Central memory CD8-positive, alpha-beta T cell (primary cell): ENCODE measurements at regions not wholly inside any gene's neighbourhood (a gene's known extent, or its start where the extent isn't known, plus 50 kb on each side); places are given as distances from the start of the nearest gene placed in this dataset.
"Not testable (repeated sequence)": the region's sequence is repeated elsewhere in the genome, so short reads cannot be mapped to it uniquely, and the experiment has no call there.

ENCODE experiments used
- ATAC-seq: fragments of 150-1000 bp; cut with Tn5 transposase; replicated peaks from 2 replicates; pipeline ENCODE4 v1.10.0; 2022; ENCODE audit warnings: mild to moderate bottlenecking, moderate FRiP score, moderate number of reproducible peaks; ENCODE audit not compliant: poor library complexity, severe bottlenecking; ENCODE audit errors: extremely low read depth
- DNase-seq, 2 donors: peaks; one replicate each; pipeline ENCODE4 v3.0.0; 2021; ENCODE audit warnings: low spot score in 2 of 2
- H3K27ac Mint-ChIP-seq: one replicate; pipeline ENCODE4 v1.8.0; 2022; ENCODE audit warnings: low read depth, mild to moderate bottlenecking, moderate library complexity, mixed read lengths
- H3K27me3 Mint-ChIP-seq: one replicate; pipeline ENCODE4 v1.8.0; 2022; ENCODE audit warnings: mixed read lengths
- H3K36me3 Mint-ChIP-seq: one replicate; pipeline ENCODE4 v1.8.0; 2022; ENCODE audit warnings: mild to moderate bottlenecking, moderate library complexity, mixed read lengths; ENCODE audit not compliant: insufficient read depth
- H3K4me1 Mint-ChIP-seq: one replicate; pipeline ENCODE4 v1.8.0; 2022; ENCODE audit warnings: mixed read lengths
- H3K4me3 Mint-ChIP-seq: one replicate; pipeline ENCODE4 v1.8.0; 2022; ENCODE audit warnings: mild to moderate bottlenecking, moderate library complexity, mixed read lengths
- H3K9me3 Mint-ChIP-seq: one replicate; pipeline ENCODE4 v1.8.0; 2022; ENCODE audit warnings: mixed read lengths

GRCh38 chr15:22178438-22178837, 98.1 kb downstream of the OR4M2 start:
- not testable (repeated sequence) for DNase-seq, H3K4me3 Mint-ChIP-seq, H3K27ac Mint-ChIP-seq, H3K4me1 Mint-ChIP-seq, H3K36me3 Mint-ChIP-seq, H3K27me3 Mint-ChIP-seq, H3K9me3 Mint-ChIP-seq
- ATAC-seq: peak; percentile 90

GRCh38 chr15:22179043-22179442, 98.7 kb downstream of the OR4M2 start:
- not testable (repeated sequence) for H3K9me3 Mint-ChIP-seq, DNase-seq, ATAC-seq, H3K4me3 Mint-ChIP-seq, H3K27ac Mint-ChIP-seq, H3K4me1 Mint-ChIP-seq, H3K27me3 Mint-ChIP-seq, H3K36me3 Mint-ChIP-seq

GRCh38 chr15:22180611-22181010, 100.3 kb downstream of the OR4M2 start:
- not testable (repeated sequence) for H3K36me3 Mint-ChIP-seq, H3K4me1 Mint-ChIP-seq, H3K4me3 Mint-ChIP-seq, DNase-seq, H3K27me3 Mint-ChIP-seq, H3K27ac Mint-ChIP-seq, H3K9me3 Mint-ChIP-seq, ATAC-seq

- not testable (repeated sequence) for H3K9me3 Mint-ChIP-seq, H3K4me3 Mint-ChIP-seq, H3K4me1 Mint-ChIP-seq, H3K27me3 Mint-ChIP-seq, ATAC-seq, H3K27ac Mint-ChIP-seq, H3K36me3 Mint-ChIP-seq, DNase-seq
Measured at GRCh38 chr15:22184678-22185077, 104.4 kb downstream of the OR4M2 start.

GRCh38 chr15:22186846-22187532, 106.7 kb downstream of the OR4M2 start:
- not testable (repeated sequence) for H3K9me3 Mint-ChIP-seq, ATAC-seq, H3K4me3 Mint-ChIP-seq, DNase-seq, H3K4me1 Mint-ChIP-seq, H3K27ac Mint-ChIP-seq, H3K36me3 Mint-ChIP-seq, H3K27me3 Mint-ChIP-seq

- H3K9me3 Mint-ChIP-seq, H3K27ac Mint-ChIP-seq, ATAC-seq: not testable (repeated sequence)
Measured at GRCh38 chr15:22191818-22192217, 111.5 kb downstream of the OR4M2 start.

GRCh38 chr15:22194739-22195617, 114.7 kb downstream of the OR4M2 start:
- ATAC-seq: peak; percentile 82
- not testable (repeated sequence) for H3K4me3 Mint-ChIP-seq, H3K4me1 Mint-ChIP-seq, H3K27me3 Mint-ChIP-seq, H3K36me3 Mint-ChIP-seq, DNase-seq, H3K27ac Mint-ChIP-seq, H3K9me3 Mint-ChIP-seq

More at GRCh38 chr15:22191818-22192217, 111.5 kb downstream of the OR4M2 start:
- not testable (repeated sequence) for H3K27me3 Mint-ChIP-seq, H3K4me1 Mint-ChIP-seq, DNase-seq, H3K36me3 Mint-ChIP-seq, H3K4me3 Mint-ChIP-seq

- H3K4me3 Mint-ChIP-seq, H3K27me3 Mint-ChIP-seq, H3K4me1 Mint-ChIP-seq, ATAC-seq, H3K36me3 Mint-ChIP-seq, DNase-seq, H3K9me3 Mint-ChIP-seq, H3K27ac Mint-ChIP-seq: not testable (repeated sequence)
Measured at GRCh38 chr15:22196423-22196822, 116.1 kb downstream of the OR4M2 start.

GRCh38 chr15:22200417-22200816, 120.1 kb downstream of the OR4M2 start:
- not testable (repeated sequence) for H3K36me3 Mint-ChIP-seq, H3K9me3 Mint-ChIP-seq, H3K4me3 Mint-ChIP-seq, DNase-seq, ATAC-seq, H3K27me3 Mint-ChIP-seq, H3K27ac Mint-ChIP-seq, H3K4me1 Mint-ChIP-seq

GRCh38 chr15:22201993-22202659, 121.8 kb downstream of the OR4M2 start:
- not testable (repeated sequence) for H3K9me3 Mint-ChIP-seq, H3K4me3 Mint-ChIP-seq, H3K27me3 Mint-ChIP-seq, H3K36me3 Mint-ChIP-seq, ATAC-seq, H3K4me1 Mint-ChIP-seq, H3K27ac Mint-ChIP-seq, DNase-seq

GRCh38 chr15:22203208-22203607, 122.9 kb downstream of the OR4M2 start:
- not testable (repeated sequence) for H3K27me3 Mint-ChIP-seq, H3K36me3 Mint-ChIP-seq, ATAC-seq, H3K4me3 Mint-ChIP-seq, H3K27ac Mint-ChIP-seq, H3K9me3 Mint-ChIP-seq, DNase-seq, H3K4me1 Mint-ChIP-seq

GRCh38 chr15:22209086-22209485, 128.8 kb downstream of the OR4M2 start:
- DNase-seq, H3K36me3 Mint-ChIP-seq, H3K4me1 Mint-ChIP-seq, ATAC-seq, H3K4me3 Mint-ChIP-seq, H3K9me3 Mint-ChIP-seq, H3K27ac Mint-ChIP-seq, H3K27me3 Mint-ChIP-seq: not testable (repeated sequence)
